KOPT-K1 (cell line): ENCODE measurements at regions not wholly inside any gene's neighbourhood (a gene's known extent, or its start where the extent isn't known, plus 50 kb on each side); places are given as distances from the start of the nearest gene placed in this dataset.
"Not testable (repeated sequence)": the region's sequence is repeated elsewhere in the genome, so short reads cannot be mapped to it uniquely, and the experiment has no call there.

ENCODE experiments used
- H3K27ac ChIP-seq: fragments of 200-600 bp; sonication (generic); 2 replicates; pipeline ENCODE4 v1.5.1; 2016; ENCODE audit warnings: antibody characterized with exemption, mild to moderate bottlenecking, low read depth, low read length; ENCODE audit not compliant: poor library complexity, severe bottlenecking
- H3K36me3 ChIP-seq: fragments of 200-600 bp; sonication (generic); 2 replicates; pipeline ENCODE4 v1.5.1; 2017; ENCODE audit warnings: antibody characterized with exemption, mild to moderate bottlenecking, low read length, moderate library complexity; ENCODE audit not compliant: insufficient read depth
- H3K9me3 ChIP-seq: fragments of 200-600 bp; sonication (generic); 2 replicates; pipeline ENCODE4 v1.5.1; 2017; ENCODE audit warnings: antibody characterized with exemption, low read length, mild to moderate bottlenecking; ENCODE audit not compliant: insufficient read depth, poor library complexity, severe bottlenecking

- H3K9me3 ChIP-seq, H3K36me3 ChIP-seq, H3K27ac ChIP-seq: not testable (repeated sequence)
Observed at GRCh38 chr10:29363930-29364329, 75.1 kb downstream of the LYZL1 start.

GRCh38 chr10:29366206-29366605 is 77.3 kb downstream of the LYZL1 start:
- H3K27ac ChIP-seq, H3K36me3 ChIP-seq, H3K9me3 ChIP-seq: not testable (repeated sequence)

GRCh38 chr10:29369419-29369818 is 80.5 kb downstream of the LYZL1 start:
- Histone ChIP-seq H3K27ac (no peak overlapping the region), H3K9me3 (no peaks in the 10 kb centered on the region), H3K36me3 (no peaks in the 10 kb centered on the region)

GRCh38 chr10:29370097-29371092 is 81.5 kb downstream of the LYZL1 start:
- H3K9me3 ChIP-seq = no peaks in the 10 kb centered on the region
- no peaks in the 10 kb centered on the region for H3K36me3 ChIP-seq
- no peak overlapping the region for H3K27ac ChIP-seq

GRCh38 chr10:29372920-29373319 is 84.0 kb downstream of the LYZL1 start:
- H3K9me3 ChIP-seq = no peaks in the 10 kb centered on the region
- no peaks in the 10 kb centered on the region for H3K36me3 ChIP-seq
- H3K27ac ChIP-seq = no peak overlapping the region

GRCh38 chr10:29374162-29374561 is 85.3 kb downstream of the LYZL1 start:
- Histone ChIP-seq H3K9me3 (no peaks in the 10 kb centered on the region), H3K36me3 (no peaks in the 10 kb centered on the region)

GRCh38 chr10:29375888-29376287 is 87.0 kb downstream of the LYZL1 start:
- Histone ChIP-seq H3K36me3 (no peaks in the 10 kb centered on the region), H3K9me3 (no peaks in the 10 kb centered on the region), H3K27ac (no peak overlapping the region)

More at GRCh38 chr10:29374162-29374561, 85.3 kb downstream of the LYZL1 start:
- H3K27ac ChIP-seq = no peak overlapping the region

- Histone ChIP-seq H3K36me3 (no peaks in the 10 kb centered on the region), H3K9me3 (no peaks in the 10 kb centered on the region), H3K27ac (peak overlapping the region; percentile 93)
Observed at GRCh38 chr10:29377333-29377961, 88.6 kb downstream of the LYZL1 start.

- Histone ChIP-seq H3K36me3 (no peaks in the 10 kb centered on the region), H3K27ac (peak overlapping the region; percentile 93), H3K9me3 (peaks cover 6% of the 10 kb centered on the region)
Observed at GRCh38 chr10:29378106-29378505, 89.2 kb downstream of the LYZL1 start.

- no peaks in the 10 kb centered on the region for H3K36me3 ChIP-seq
- H3K27ac ChIP-seq = peak overlapping the region; percentile 93
- peaks cover 12% of the 10 kb centered on the region for H3K9me3 ChIP-seq
Observed at GRCh38 chr10:29379208-29379607, 90.3 kb downstream of the LYZL1 start.

- Histone ChIP-seq H3K27ac (peak overlapping the region; percentile 93), H3K9me3 (peaks cover 12% of the 10 kb centered on the region)
- not testable (repeated sequence) for H3K36me3 ChIP-seq
Observed at GRCh38 chr10:29379777-29380598, 91.1 kb downstream of the LYZL1 start.

GRCh38 chr10:29380599-29381511 is 92.0 kb downstream of the LYZL1 start:
- not testable (repeated sequence) for H3K36me3 ChIP-seq
- H3K9me3 ChIP-seq = peaks cover 12% of the 10 kb centered on the region
- H3K27ac ChIP-seq = peak overlapping the region; percentile 93

GRCh38 chr10:29386342-29386999 is 97.6 kb downstream of the LYZL1 start:
- Histone ChIP-seq H3K36me3 (no peaks in the 10 kb centered on the region), H3K27ac (peak overlapping the region; percentile 18), H3K9me3 (peaks cover 12% of the 10 kb centered on the region)

- H3K36me3 ChIP-seq = no peaks in the 10 kb centered on the region
- H3K9me3 ChIP-seq = peaks cover 12% of the 10 kb centered on the region
- H3K27ac ChIP-seq = no peak overlapping the region
Observed at GRCh38 chr10:29387269-29387668, 98.4 kb downstream of the LYZL1 start.
